ENCODE measurements at regions not wholly inside any gene's neighbourhood (a gene's known extent, or its start where the extent isn't known, plus 50 kb on each side); places are given as distances from the start of the nearest gene placed in this dataset.
A peak's percentile ranks its signal among the peaks of the same experiment; 100 is the strongest.

DNA sequence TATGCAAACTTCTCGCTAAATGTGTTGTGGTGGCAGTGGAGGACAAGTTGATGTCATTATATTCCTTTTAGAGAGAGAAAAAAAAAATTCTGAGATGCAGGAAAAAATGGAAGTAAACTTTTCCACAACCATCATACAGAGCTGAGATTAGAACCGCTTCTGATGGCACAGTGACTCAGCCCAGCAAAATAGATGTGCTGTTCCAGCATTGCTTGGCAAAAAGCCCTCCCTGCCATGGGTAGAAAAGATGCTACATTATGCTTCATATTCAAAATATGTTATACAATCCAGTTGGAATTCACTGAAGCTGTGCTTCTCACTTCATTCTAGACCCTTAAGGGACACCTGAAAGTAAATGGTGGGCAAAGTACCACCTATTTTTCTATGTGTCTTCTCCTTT is 1047.6 kb upstream of the FANCL start:
- TF ChIP-seq, protein P1, sequence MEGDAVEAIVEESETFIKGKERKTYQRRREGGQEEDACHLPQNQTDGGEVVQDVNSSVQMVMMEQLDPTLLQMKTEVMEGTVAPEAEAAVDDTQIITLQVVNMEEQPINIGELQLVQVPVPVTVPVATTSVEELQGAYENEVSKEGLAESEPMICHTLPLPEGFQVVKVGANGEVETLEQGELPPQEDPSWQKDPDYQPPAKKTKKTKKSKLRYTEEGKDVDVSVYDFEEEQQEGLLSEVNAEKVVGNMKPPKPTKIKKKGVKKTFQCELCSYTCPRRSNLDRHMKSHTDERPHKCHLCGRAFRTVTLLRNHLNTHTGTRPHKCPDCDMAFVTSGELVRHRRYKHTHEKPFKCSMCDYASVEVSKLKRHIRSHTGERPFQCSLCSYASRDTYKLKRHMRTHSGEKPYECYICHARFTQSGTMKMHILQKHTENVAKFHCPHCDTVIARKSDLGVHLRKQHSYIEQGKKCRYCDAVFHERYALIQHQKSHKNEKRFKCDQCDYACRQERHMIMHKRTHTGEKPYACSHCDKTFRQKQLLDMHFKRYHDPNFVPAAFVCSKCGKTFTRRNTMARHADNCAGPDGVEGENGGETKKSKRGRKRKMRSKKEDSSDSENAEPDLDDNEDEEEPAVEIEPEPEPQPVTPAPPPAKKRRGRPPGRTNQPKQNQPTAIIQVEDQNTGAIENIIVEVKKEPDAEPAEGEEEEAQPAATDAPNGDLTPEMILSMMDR (IDR thresholded peaks at IDR 0.05; ENCODE audit: low read depth, low read length) = no peak

GRCh38 chr2:59282374-59283057 is 1041.4 kb upstream of the FANCL start:
- TF ChIP-seq, protein P1 (IDR thresholded peaks at IDR 0.05; ENCODE audit: low read depth, low read length) = no peak
- Histone ChIP-seq H3K9me3 (ENCODE audit: low read depth) (no peaks in the 10 kb centered on the region), H3K36me3 (no peaks in the 10 kb centered on the region), H3K4me1 (ENCODE audit: low read depth) (peaks cover 2% of the 10 kb centered on the region), H3K27ac (no peak overlapping the region), H3K4me3 (no peak overlapping the region), H3K27me3 (no peaks in the 10 kb centered on the region)
- DNase-seq (ENCODE audit: low read depth in 1 of 2, low spot score in 1 of 2) = no peak

More for the DNA sequence above, 1047.6 kb upstream of the FANCL start:
- no peak for DNase-seq (ENCODE audit: low read depth in 1 of 2, low spot score in 1 of 2)
- Histone ChIP-seq H3K27ac (no peak overlapping the region), H3K4me3 (no peak overlapping the region), H3K27me3 (no peaks in the 10 kb centered on the region), H3K4me1 (ENCODE audit: low read depth) (peaks cover 2% of the 10 kb centered on the region), H3K9me3 (ENCODE audit: low read depth) (no peaks in the 10 kb centered on the region), H3K36me3 (no peaks in the 10 kb centered on the region)

- no peak overlapping the region for H3K27ac ChIP-seq
- no peaks in the 10 kb centered on the region for H3K36me3 ChIP-seq
- DNase-seq (ENCODE audit: low read depth in 1 of 2, low spot score in 1 of 2) = peak in 1 of 2 donors; percentile 13
- TF ChIP-seq, protein P1 (IDR thresholded peaks at IDR 0.05; ENCODE audit: low read depth, low read length) = no peak
- no peaks in the 10 kb centered on the region for H3K4me1 ChIP-seq (ENCODE audit: low read depth)
- no peaks in the 10 kb centered on the region for H3K27me3 ChIP-seq
- no peak overlapping the region for H3K4me3 ChIP-seq
- H3K9me3 ChIP-seq (ENCODE audit: low read depth) = no peaks in the 10 kb centered on the region
These were observed 1036.5 kb upstream of the FANCL start for GRCh38 chr2:59277671-59278070.

DNA sequence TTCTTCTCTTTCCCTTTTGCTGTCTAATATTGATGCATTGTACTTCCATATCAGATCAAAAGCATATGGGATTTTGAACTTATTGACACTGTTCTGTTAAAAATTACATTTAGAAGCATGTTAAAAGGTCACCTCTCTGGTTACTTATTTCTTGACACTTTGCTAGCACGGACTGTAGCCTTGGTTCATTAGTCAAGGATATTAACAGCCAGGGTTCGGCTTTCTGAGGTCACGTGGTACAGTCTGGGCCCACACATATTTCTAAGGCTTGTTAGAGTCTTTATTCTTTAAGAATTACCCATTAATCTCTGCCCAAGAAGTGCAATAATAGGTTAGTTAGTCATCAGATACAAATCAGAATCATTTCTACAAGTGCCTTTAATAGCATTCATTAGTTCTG is 1035.8 kb upstream of the FANCL start:
- H3K4me1 ChIP-seq (ENCODE audit: low read depth) = no peaks in the 10 kb centered on the region
- H3K27ac ChIP-seq = no peak overlapping the region
- no peak for DNase-seq (ENCODE audit: low read depth in 1 of 2, low spot score in 1 of 2)
- H3K4me3 ChIP-seq = no peak overlapping the region
- no peaks in the 10 kb centered on the region for H3K36me3 ChIP-seq
- H3K27me3 ChIP-seq = no peaks in the 10 kb centered on the region
- no peaks in the 10 kb centered on the region for H3K9me3 ChIP-seq (ENCODE audit: low read depth)
- TF ChIP-seq, protein P1 (IDR thresholded peaks at IDR 0.05; ENCODE audit: low read depth, low read length) = no peak

GRCh38 chr2:59276033-59276432 is 1034.9 kb upstream of the FANCL start:
- Histone ChIP-seq H3K4me3 (no peak overlapping the region), H3K36me3 (no peaks in the 10 kb centered on the region), H3K27ac (no peak overlapping the region), H3K4me1 (ENCODE audit: low read depth) (no peaks in the 10 kb centered on the region), H3K9me3 (ENCODE audit: low read depth) (no peaks in the 10 kb centered on the region), H3K27me3 (no peaks in the 10 kb centered on the region)
- TF ChIP-seq, protein P1 (IDR thresholded peaks at IDR 0.05; ENCODE audit: low read depth, low read length) = no peak
- DNase-seq (ENCODE audit: low read depth in 1 of 2, low spot score in 1 of 2) = no peak
